GM13977 (cell line): ENCODE measurements at regions not wholly inside any gene's neighbourhood (a gene's known extent, or its start where the extent isn't known, plus 50 kb on each side); places are given as distances from the start of the nearest gene placed in this dataset.

Experiments used
- DNase-seq: peaks from one replicate; pipeline ENCODE4 v3.0.0; 2012; ENCODE audit warnings: low spot score
- CTCF ChIP-seq: IDR thresholded peaks from 2 replicates; pipeline ENCODE4 v1.5.1; 2012; ENCODE audit warnings: mild to moderate bottlenecking, control low read depth; ENCODE audit not compliant: insufficient read depth; ENCODE audit errors: extremely low read depth, missing control alignments
- in situ Hi-C: fragments of 300-500 bp; cut with MboI; formaldehyde crosslinking; loops from one replicate; pipeline ENCODE4 v1.12.0; 2022; ENCODE audit warnings: low sequenced_read_pairs, low pct_unique_long_range_greater_than_20kb, mixed read lengths, inconsistent platforms; ENCODE audit not compliant: unreplicated experiment

GRCh38 chr3:117191245-117191644 is 481.7 kb downstream of the TUSC7 start:
- in situ Hi-C loops, result no loop called here
- TF ChIP-seq CTCF, result no peak
- DNase-seq, result no peak

GRCh38 chr3:117192888-117193287 is 483.3 kb downstream of the TUSC7 start:
- in situ Hi-C loops, result no loop called here
- DNase-seq, result no peak
- no peak for TF ChIP-seq CTCF

GRCh38 chr3:117193390-117193789 is 483.8 kb downstream of the TUSC7 start:
- no peak for DNase-seq
- in situ Hi-C loops, result no loop called here
- no peak for TF ChIP-seq CTCF

GRCh38 chr3:117195034-117195433 is 485.5 kb downstream of the TUSC7 start:
- TF ChIP-seq CTCF, result no peak
- no peak for DNase-seq
- in situ Hi-C loops, result no loop called here

GRCh38 chr3:117200962-117201361 is 491.4 kb downstream of the TUSC7 start:
- DNase-seq, result no peak
- no peak for TF ChIP-seq CTCF
- in situ Hi-C loops, result no loop called here

GRCh38 chr3:117201901-117202774 is 492.6 kb downstream of the TUSC7 start:
- in situ Hi-C loops, result no loop called here
- no peak for DNase-seq
- TF ChIP-seq CTCF, result no peak
